ENCODE measurements at regions not wholly inside any gene's neighbourhood (a gene's known extent, or its start where the extent isn't known, plus 50 kb on each side); places are given as distances from the start of the nearest gene placed in this dataset.
"Not testable (repeated sequence)": the region's sequence is repeated elsewhere in the genome, so short reads cannot be mapped to it uniquely, and the experiment has no call there.

DNA sequence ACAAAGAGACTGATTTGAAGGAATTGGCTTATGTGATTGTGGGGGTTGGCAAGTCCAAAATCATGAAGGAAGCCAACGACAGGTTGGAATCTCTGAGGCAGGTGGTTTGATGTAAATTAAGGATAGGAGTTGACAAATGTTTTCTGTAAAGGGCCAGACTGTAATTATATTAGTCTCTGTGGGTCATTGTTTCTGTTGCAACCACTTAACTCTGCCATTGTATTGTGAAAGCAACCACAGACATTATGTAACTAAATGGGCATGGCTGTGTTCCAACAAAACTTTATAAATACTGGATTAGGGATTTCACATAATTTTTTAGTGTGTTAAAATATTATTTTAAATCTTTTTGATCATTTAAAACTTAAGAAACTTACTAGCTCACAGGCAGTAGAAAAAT is 199.2 kb upstream of the MYLIP start:
- DNase-seq = no peak

DNA sequence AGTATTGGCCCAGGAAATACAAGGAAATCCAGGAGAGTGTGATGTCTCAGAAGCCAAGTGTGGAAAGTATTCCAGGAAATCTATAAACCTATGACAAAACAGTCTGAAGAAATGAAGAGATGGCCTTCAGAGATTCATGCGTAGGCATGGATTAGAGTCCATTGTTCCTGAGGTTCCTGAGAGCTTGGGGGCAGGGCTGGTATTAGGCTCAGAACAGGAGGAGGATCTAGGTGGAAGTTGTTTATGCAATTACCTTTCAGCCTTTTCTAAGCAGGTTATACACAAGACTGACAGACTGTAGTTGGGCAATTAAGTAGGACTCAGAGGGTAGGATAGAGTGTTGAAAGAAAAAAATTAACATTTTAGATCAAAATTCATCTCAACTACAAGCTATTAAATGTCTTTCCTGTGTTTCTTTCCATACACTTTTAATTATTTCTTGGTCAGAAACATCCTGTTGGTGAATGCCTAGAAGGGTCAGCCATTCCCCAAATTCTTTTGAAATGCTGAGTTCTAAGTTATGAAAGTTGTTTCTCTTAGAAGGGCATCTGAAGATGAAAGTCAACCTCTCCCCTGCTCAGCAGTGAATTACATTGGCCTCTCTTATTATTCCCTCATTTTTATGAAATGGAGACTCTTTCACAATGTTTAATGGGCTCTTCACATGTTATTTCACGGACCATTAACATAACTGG is 201.2 kb upstream of the MYLIP start:
- no peak for DNase-seq

DNA sequence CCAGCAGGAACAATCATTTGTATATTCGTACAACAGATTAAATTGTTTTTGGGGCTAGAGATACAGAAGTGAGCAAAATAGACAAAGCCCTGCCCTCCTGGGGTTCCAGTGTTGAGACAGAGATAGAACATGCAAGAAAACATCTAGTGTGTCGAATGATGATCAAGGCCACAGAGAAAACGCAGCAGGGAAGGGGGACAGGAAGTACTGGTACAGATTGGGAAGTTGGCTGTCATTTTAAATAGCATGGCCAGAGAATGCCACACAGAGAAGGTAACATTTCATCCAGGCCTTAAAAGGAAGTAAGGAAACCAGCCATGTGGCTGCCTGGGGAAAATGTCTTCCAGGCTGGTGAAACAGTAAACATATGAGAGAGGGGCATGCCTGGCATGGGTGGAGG is 202.6 kb upstream of the MYLIP start:
- DNase-seq = no peak

DNA sequence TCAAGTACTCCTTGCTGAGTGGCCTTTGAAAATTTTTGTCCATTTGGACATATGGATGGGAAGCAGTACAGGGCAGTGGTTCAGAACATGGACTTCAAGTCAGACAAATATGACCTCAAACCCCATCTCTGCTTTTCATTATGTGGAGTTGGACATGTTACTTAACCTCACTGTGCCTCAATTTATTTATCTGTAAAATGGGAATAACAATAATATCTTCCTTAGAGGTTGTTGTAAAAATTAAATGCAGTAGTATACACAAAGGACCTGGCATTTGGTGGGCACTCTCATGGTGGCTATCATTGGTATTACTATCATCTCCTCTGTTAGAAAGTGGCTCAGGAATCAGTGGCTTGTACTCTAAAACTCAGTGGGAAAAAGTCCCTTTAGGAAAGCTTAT is 204.0 kb upstream of the MYLIP start:
- no peak for DNase-seq

- no peak for DNase-seq
These were observed 206.2 kb upstream of the MYLIP start for GRCh38 chr6:15922510-15923250.

GRCh38 chr6:15921243-15921642 is 207.6 kb upstream of the MYLIP start:
- no peak for DNase-seq

DNA sequence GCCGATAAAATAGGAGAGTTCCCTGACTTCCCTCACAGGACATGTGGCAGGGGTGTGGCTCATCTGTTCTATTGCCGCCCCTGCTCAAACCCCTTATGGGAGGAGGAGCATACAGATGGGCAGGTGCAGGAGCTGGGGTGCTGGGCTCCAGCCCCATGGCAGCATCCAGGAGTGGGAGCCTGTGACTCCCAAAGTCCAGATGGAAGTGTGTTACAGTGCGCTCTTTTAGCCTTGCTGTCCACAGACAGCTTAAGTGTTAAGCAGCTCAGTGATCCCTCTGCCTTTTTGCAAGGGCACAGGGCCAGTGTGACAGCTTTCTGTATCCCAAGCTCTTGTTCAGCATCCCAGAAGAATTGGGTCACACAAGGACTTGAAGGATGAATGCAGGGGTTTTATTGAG is 212.3 kb upstream of the MYLIP start:
- DNase-seq = no peak

DNA sequence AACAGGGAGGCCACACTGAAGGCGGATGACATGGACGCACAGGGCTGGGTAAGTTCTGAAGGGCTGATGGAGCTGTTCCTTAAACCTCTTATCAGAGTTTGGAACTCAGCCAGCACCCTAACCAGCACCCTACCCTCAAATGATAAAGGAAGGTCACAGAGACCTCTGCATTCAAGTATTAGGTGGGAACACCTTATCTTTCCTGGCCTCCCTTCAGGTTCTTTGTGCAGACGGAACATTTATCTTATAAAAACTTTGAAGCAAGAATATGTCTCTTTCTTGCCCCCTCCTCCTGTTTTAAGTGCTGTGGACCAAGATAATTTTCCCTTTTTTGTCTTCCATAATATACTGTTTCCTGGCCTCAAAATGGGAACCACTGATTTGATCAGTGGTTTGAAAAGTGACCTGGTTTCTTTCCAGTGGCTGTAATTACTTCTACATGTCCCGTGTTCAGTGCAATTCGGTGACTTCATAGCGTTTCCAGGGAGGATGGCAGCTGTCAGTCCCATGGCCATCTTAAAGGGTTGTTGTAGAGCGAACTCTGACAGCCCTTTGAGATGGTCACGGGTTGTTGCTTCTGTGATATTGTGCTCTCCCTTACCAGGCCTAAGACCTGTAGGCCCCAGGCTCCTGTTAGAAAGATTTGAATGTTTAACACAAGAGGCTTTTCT is 213.2 kb upstream of the MYLIP start:
- no peak for DNase-seq

DNA sequence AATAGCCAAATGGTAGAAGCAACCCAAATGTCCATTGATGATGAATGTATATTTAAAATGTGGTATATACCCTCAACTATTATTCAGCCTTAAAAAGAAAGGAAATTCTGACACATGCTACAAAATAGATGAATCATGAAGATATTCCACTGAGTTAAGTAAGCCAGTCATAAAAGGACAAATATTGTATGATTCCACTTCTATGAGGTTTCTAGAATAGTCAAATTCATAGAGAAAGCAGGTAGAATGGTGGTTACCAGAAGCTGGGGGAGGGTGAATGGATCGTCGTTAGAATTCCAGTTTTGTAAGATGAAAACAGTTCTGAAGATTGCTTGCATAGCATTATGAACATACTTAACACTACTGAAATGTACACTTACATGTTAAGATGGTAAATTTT is 214.3 kb upstream of the MYLIP start:
- DNase-seq = no peak

DNA sequence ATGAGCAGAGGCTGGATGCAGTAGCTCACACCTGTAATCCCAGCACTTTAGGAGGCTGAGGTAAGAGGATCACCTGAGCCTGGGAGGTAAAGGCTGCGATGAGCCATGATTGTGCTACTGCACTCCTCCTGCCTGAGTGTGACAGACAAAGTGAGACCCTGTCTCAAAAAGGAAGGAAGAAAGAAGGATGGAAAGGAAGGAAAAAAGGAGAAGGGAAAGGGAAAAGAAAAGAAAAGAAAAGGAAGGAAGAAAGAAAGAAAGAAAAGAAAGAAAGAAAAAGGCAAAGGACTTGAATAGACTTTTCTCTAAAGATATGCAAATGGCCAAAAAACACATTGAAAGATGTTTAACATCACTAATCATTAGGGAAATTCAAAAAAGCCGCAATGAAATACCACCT is 215.3 kb upstream of the MYLIP start:
- DNase-seq = no peak

GRCh38 chr6:15912505-15913400 is 216.1 kb upstream of the MYLIP start:
- DNase-seq = no peak

- DNase-seq = no peak
These were observed 217.0 kb upstream of the MYLIP start for GRCh38 chr6:15911753-15912504.

DNA sequence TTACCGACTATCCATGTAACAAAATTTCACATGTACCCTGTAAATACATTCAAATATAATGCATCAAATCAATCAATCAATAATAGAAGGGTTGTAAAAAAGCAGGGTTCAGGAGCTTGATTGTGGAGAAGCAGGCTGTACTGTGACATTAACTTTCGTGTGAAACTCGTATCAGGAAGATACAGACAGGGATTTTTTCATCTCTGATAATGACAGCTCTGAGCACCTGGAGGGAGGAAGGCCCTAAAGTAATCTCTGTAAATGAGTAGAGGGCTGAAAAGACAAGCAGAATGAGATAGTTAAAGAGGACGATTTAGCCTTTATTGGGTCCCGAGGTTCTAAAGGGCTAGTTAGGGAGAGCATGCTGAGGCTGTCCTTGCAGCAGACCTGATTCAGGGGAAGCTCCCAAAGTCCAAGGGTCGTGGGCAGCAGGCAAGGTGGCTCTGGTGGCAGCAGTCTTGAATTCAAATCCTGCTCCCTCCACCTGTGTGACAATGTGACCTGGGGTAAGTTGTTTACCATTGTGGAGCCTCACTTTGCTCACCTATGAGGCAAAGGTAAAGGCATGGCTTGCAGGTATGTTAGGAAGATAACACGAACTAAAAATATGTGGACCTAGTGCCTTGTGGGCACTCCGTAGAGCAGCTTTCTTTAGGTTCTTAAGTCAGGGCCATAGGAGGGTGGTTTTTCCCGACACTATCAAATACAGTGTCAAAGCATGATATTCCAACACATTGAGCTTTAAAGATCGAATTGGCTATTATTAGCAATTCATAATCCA is 219.4 kb upstream of the MYLIP start:
- no peak for DNase-seq

DNA sequence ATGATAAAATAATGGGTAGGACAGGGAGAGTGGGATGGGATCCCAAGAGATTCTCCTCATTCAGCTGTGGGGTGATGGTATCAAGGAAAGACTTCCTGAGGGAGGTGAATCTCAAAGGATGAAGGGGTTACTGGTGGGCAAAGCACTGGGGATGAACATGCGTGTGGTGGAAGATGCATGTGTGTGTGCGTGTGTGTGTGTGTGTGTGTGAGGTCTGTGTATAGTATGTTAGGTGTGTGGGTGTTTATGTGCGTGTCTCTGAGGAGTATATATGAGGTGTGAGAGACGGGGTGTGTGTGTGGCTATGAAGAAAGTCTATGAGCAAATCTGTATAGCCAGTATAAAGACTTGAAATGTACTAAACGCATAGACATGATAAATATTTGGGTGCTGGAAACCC is 220.0 kb upstream of the MYLIP start:
- no peak for DNase-seq

DNA sequence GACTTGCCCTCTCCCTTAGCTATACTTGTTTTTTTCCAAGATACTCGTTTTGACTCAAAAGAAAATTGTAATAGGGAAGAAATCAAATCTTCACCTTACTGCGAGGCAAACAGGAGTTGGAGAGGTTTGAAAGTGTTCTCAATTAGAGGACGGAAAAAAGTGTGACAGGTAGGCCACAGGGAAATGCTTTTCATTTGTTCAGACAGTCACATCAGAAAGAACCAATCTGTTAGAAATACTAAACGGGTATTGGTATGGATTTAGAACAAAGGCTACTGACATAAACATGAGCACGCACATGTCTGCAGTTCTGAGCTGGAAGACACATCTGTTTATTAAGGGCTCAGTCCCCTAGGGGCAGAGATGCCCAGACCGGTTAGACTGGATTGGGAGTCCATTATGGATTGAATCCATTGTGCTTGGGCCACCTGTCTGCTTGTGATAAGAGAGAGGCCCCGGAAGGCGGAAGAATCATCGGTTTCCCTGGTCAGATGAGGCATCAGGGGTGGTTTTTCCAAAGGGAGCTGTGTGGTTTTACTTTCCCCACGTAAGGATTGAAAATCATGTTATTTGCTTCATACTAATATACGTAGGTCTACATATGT is 220.9 kb upstream of the MYLIP start:
- DNase-seq = no peak

GRCh38 chr6:15907220-15907913 is 221.5 kb upstream of the MYLIP start:
- not testable (repeated sequence) for DNase-seq

- no peak for DNase-seq
These were observed 222.4 kb upstream of the MYLIP start for GRCh38 chr6:15906420-15907016.
